HG03196 (cell line): ENCODE measurements at regions not wholly inside any gene's neighbourhood (a gene's known extent, or its start where the extent isn't known, plus 50 kb on each side); places are given as distances from the start of the nearest gene placed in this dataset.
"Not testable (repeated sequence)": the region's sequence is repeated elsewhere in the genome, so short reads cannot be mapped to it uniquely, and the experiment has no call there.

Experiments
- ATAC-seq: cut with Tn5 transposase; IDR thresholded peaks from one replicate; pipeline ENCODE4 v1.9.1; 2021; ENCODE audit not compliant: unreplicated experiment

- ATAC-seq, result no peak
Measured at GRCh38 chr2:156769802-156770201, 333.6 kb downstream of the GPD2 start.

GRCh38 chr2:156778916-156779315 lies 342.7 kb downstream of the GPD2 start:
- ATAC-seq, result no peak

GRCh38 chr2:156779416-156780120 lies 343.4 kb downstream of the GPD2 start:
- no peak for ATAC-seq

GRCh38 chr2:156781677-156782076 lies 345.5 kb downstream of the GPD2 start:
- not testable (repeated sequence) for ATAC-seq

- ATAC-seq, result no peak
Measured at GRCh38 chr2:156784020-156784701, 348.0 kb downstream of the GPD2 start.

GRCh38 chr2:156787517-156787916 lies 351.3 kb downstream of the GPD2 start:
- ATAC-seq, result no peak

- no peak for ATAC-seq
Measured at GRCh38 chr2:156790343-156791037, 354.3 kb downstream of the GPD2 start.

GRCh38 chr2:156792242-156792840 lies 356.2 kb downstream of the GPD2 start:
- ATAC-seq, result no peak

- no peak for ATAC-seq
Measured at GRCh38 chr2:156797832-156798231, 361.7 kb downstream of the GPD2 start.

GRCh38 chr2:156800065-156800653 lies 364.0 kb downstream of the GPD2 start:
- ATAC-seq, result no peak

- no peak for ATAC-seq
Measured at GRCh38 chr2:156800781-156801361, 364.7 kb downstream of the GPD2 start.

GRCh38 chr2:156803243-156803642 lies 367.1 kb downstream of the GPD2 start:
- no peak for ATAC-seq

GRCh38 chr2:156803967-156804366 lies 367.8 kb downstream of the GPD2 start:
- no peak for ATAC-seq

GRCh38 chr2:156810094-156810493 lies 373.9 kb downstream of the GPD2 start:
- no peak for ATAC-seq

GRCh38 chr2:156812496-156812895 lies 376.3 kb downstream of the GPD2 start:
- ATAC-seq, result no peak

GRCh38 chr2:156817430-156817829 lies 381.3 kb downstream of the GPD2 start:
- no peak for ATAC-seq

GRCh38 chr2:156818221-156818620 lies 382.0 kb downstream of the GPD2 start:
- ATAC-seq, result no peak

- ATAC-seq, result no peak
Measured at GRCh38 chr2:156818944-156819343, 382.8 kb downstream of the GPD2 start.

- no peak for ATAC-seq
Measured at GRCh38 chr2:156826341-156826933, 390.3 kb downstream of the GPD2 start.

GRCh38 chr2:156834431-156834830 lies 398.3 kb downstream of the GPD2 start:
- ATAC-seq, result no peak
